SHP77 treated with DMSO at 0.1 percent for 48 hours (cell line): ENCODE measurements at regions not wholly inside any gene's neighbourhood (a gene's known extent, or its start where the extent isn't known, plus 50 kb on each side); places are given as distances from the start of the nearest gene placed in this dataset.

Source experiments
- DNase-seq: peaks from one replicate; lab custom pipeline; 2025; lab: John Stamatoyannopoulos, UW

DNA sequence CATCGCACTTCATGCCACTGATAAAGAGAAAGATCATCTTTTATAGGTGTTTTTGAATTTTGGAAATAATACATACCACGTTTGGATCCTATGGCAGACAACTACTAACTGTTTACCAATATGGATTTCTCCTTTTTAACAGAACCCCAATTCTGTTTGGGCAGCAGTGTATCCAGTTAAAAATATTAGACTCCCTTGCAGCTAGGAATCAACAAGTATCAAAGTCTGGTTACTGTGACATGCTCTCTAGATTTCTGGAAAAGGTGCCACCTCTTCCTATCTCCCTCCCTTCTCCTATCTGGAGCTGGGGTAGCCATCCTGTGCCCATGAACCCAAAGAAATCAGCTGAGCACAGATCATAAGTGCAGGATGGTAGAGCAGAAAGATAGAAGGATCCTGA lies 54.1 kb upstream of the DTNBP1 start:
- no peak for DNase-seq

DNA sequence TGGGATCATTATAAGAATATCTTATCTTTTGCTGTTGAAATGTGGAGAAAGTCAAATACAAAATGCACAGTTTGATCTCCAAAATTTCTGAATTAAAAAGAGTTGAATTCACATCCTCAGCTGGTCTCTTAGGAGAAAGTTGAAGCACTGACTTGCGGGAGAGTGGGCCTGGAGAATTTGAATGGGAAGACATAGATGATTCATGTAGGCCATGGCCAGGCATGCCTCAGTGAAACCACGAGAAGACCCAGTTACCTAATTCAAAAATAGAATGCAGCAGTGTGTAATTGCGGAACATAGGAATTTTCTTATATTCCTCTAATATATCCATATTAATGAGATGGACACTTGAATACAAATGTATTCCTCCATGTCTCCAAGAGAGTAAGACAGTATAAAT lies 53.0 kb upstream of the DTNBP1 start:
- DNase-seq: no peak

DNA sequence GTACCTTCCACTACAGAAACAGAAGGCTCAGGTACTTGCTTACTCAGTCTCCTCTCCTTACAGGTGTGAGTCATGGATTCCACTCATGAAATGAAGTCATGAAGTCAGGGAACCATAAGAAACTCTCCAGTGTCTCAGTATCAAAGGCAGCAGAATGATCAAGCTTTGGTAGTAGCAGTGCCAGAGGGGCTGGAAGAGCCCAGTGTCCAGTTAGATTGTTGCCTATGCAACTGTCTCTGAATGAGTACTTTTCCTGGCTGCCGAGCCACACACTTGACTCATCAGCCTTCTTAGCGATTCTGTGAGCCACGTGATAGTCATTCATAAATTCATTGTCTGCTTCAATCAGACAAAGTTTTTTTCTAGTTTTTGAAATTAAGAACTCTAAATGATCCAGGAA lies 52.2 kb upstream of the DTNBP1 start:
- no peak for DNase-seq

DNA sequence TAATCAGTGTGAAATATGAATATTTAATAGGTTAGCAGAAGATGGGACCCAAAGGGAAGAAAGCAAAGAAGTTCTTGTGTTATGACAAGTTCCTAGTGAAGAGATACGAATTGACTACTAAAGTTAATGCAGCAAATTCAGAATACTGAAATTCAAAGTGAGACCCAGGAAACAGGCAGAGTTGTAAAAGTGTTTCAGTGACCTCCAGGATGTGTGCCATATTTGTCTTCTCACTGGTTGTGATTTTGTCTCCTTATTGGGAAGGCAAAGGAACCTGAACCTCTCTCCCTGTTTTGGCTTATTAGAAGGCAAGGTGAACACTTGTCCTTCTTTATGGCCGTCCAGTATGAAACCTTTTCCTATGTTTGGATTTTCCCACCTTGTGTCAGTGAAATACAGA lies 51.8 kb upstream of the DTNBP1 start:
- no peak for DNase-seq

DNA sequence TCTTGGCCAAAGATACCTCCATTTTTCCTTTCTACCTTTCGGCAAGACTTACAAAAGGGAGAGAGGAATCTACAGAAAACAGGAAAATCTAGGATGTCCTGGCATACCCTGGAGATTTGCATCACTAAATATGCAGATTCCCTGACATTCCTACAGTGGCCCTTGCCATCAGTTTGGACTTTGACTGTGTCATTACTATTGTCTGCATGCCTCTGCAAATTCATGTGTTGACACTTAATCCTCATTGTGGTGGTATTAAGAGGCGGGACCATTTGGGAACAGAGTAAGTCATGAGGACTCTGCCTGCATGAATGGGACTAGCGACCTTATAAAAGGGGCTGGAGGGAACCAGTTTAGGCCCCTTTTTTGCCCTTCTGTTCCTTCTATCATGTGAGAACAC lies 50.5 kb upstream of the DTNBP1 start:
- DNase-seq: no peak

DNA sequence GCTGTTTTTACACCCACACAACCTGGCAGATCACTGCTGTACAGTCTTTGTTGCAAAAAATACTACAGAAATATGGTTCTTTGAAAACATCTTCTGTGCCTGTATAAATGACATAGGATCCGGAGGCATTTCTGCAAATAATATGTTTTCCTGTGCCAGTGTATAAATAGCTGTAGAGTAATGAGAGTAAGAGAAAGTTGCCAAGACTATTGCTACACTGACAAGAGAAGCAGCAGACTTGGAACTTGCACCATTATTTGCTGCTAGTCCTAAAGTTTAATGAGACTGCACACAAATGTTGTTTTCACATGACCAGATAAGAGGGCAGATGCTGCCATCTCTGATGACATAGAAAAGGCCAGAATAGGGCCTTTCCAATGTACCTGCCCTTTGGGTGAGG lies 50.0 kb upstream of the DTNBP1 start:
- DNase-seq: no peak
